HG02588 (cell line): ENCODE measurements at regions not wholly inside any gene's neighbourhood (a gene's known extent, or its start where the extent isn't known, plus 50 kb on each side); places are given as distances from the start of the nearest gene placed in this dataset.
"Not testable (repeated sequence)": the region's sequence is repeated elsewhere in the genome, so short reads cannot be mapped to it uniquely, and the experiment has no call there.

Experiments used
- ATAC-seq: cut with Tn5 transposase; IDR thresholded peaks from one replicate; pipeline ENCODE4 v1.9.1; 2021; ENCODE audit warnings: mild to moderate bottlenecking, moderate library complexity; ENCODE audit not compliant: unreplicated experiment

DNA sequence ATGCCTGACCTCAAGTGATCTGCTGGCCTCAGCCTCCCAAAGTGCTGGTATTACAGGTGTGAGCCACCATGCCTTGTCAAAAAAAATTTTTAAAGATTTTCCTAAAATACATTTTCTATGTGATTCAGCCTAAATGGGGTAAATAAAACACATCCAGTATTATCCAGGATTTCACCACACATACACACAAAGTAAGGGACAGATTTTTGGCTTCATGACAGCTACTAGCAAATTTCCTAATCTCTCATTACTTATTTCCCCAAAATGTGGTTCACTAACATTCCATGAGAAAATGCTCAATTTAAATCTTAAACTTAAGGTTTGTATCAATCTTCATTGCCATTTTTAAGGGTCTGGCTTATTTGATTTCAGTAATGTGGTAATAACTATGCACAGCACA, 348.5 kb upstream of the INTU start:
- ATAC-seq = no peak

DNA sequence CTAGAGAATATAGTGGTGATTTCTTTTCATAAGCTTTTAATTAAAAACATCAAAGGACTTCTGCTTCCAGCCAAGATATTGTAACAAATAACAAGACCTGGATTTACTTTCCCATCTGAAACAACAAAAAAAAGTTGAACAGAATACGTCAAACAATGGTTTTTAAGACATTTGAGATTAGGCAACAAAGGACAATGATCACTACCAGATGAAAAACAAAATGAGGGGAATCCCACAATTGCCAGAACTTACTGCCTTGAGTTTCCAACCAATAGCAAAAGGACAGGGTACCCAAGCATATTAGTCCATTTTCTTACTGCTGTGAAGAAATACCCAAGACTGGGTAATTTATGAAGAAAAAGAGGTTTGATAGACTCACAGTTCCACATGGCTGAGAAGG, 341.4 kb upstream of the INTU start:
- ATAC-seq = no peak

DNA sequence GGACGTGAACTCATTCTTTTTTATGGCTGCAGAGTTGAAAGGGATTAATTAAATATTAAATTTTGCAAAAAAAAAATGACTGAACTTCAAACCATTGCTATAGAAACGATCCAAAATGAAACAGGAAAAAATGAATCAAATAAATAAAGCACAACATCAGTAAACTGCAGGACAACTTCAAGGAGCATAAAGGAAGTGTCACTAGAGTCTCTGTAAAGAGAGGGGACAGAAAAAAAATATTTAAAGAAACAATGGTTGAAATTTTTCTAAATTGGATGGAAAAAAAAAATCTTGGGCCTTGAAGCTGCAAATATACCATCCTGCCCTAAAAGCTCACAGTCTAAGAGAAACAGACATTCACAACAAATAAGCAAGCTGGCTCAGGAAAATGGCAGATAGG, 339.3 kb upstream of the INTU start:
- ATAC-seq = no peak

DNA sequence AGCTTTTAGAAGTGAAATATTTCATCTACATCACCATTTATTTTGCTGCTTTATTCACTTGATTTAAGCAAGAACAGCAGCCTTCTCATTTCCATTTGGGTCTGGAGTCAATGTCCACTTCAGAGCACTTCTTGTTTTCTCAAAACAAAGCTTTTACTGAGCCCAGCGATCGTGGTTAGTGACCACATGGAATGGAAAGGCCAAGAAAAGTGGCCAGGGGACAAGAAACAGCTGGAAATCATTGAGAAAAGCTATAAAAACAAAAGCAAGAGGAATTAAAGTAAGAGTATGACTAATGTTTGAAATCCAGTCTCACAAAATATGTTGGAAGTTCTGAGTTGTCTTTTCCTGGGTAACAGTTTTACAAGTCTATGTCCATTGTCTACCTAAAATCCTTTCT, 328.4 kb upstream of the INTU start:
- ATAC-seq = no peak

DNA sequence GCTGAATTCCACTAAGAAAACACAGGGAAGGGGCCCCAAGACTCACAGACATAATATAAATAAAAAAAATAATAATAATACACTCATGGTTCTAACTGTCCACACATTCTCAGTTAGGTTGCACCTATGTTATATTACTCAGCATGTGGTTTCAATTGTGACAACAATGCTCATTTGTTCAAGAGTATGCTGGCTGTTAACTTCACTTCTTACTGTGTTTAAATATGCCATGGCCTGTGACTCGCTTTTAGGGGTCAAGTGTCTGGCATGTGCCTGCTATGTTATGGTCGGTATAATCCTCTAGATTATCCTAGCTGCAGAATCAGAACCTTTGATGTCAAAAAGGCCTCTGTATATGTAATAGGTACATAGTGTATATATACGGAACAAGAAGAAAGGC, 324.8 kb upstream of the INTU start:
- ATAC-seq = no peak

DNA sequence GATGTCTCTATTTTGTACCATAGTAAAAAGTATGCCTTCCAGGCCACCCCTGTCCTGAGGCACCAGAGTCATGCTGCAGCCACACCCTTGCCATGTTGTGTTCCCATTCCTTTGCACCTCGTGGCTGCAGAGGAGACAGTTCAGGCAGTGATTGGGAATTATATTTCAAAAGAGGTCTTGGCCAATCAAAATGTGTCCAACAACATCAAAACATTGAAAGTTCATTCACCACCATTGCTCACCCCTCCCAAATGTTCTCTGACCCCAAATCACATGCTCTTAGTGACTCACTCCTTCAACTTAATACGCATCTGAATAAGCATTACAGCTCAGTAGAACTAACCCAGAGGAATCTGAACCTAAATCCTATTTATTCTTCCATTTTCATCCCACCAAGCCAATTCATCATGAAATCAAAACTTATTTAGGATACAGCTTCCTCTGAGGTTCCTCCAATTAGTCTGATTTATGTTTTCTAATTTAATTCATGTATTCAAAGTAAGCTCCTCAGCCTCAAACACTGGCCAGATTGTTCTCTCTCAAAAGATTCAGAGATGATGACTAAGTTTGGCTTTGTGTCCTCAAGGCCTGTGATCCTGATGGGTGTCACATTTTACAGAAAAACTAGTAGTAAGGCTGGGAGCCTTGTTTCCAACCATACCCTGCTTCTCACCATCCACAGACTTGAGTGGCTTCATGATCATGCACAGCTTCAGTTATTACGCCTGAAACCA, 323.2 kb upstream of the INTU start:
- no peak for ATAC-seq

DNA sequence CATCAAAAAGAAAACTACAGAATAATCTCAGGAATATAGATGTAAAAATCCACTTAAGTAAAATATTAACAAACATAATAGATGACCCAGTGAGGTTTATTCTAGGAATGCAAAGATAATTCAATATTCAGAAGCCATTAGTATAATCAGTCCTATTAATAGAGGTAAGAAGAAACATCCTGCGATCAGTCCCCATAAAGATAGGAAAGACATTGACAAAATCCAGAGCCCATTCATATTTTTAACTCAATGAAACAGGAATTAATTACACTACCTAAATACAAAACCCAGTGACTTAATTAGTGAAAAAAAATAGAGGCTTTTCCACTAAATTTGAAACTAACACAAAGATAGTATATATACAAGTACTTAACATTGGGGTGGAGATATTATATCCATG, 321.4 kb upstream of the INTU start:
- no peak for ATAC-seq

DNA sequence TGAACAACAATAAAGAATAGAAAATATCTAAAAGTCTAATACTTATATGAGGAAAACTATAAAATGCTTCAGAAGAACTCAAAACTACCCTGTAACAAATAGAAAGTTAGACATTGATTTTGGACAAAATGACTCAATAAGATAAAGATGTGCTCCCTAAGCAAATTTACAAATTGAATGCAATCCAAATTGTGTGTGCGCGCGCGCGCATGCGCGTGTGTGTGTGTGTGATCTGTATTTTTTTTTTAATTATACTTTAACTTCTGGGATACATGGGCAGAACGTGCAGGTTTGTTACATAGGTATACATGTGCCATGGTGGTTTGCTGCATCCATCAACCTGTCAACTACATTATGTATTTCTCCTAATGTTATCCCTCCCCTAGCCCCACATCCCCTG, 320.8 kb upstream of the INTU start:
- ATAC-seq = no peak

DNA sequence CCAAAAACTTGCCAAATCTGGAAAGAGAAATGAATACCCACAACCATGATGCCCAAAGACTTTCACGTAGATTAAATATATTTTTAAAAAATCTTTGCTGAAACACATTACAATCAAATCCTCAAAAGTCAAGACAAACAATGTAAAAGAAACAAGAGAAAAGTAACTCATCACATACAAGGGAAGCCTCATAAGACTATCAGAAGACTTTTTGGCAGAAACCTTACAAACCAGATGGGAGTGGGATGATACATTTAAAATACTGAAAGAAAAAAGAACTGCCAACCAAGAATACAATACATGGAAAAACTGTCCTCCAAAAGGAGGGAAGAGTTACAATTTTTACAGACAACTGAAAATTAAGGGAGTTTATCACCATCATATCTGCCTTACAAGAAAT, 319.0 kb upstream of the INTU start:
- ATAC-seq = no peak

DNA sequence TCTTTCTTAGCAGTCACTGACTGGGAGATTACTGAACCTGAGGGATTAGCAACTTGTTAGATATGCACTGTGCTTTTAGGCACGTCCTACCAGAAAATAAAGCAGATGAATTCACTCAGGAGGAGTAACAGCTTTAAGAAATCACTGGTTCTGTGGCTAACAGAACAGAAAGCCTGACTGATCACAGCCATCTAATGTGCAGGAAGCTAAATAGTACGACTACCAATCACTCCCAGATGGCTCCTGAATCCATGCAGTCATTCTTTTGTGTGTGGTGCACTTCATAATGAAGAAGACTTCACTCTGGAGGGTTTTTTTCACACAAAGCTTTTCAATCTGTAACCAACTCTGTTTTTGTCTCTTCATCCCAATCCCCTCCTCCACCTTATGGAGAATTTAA, 305.3 kb upstream of the INTU start:
- no peak for ATAC-seq

DNA sequence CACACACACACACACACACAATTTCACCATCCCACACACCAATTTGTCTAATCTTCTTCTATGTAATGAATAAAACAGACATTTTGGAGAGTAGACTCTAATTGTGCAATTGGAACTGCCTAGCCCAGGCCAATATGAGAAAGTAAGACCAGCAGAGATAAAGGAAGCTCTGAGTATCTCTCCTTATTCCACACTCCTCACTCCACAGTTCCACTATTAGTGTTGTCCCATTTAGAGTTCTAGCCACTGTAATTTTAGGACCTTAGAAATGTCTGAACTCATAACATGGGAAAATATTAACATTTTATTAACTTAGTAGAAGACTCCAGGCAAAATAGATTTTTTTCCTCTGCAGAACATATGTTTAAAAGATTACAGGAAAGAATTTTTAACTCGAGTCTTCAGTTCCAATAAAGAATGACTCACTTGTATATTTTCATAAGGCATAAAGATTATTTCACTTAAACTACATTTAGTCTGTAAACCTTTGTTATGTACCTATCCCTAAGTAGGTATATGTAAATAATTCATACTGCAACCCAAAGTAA, 297.6 kb upstream of the INTU start:
- no peak for ATAC-seq

DNA sequence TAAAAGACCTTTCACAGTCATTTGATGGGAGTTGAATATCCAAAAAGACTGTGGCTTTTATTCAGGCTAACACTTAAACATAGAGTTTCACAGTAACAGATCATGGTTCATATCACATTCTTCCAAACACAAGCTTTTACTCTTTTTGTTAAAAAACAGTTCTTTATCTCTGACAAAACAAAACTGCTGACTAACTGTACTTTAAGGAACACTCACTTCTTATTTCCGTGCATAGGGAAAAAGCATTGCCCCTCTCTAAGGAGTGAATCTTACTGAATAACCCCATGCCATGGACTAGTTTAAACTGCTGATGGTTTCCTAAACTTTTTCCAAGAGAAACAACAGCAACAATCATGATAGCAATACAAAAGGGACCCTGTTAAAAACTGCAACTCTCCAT, 297.0 kb upstream of the INTU start:
- no peak for ATAC-seq

DNA sequence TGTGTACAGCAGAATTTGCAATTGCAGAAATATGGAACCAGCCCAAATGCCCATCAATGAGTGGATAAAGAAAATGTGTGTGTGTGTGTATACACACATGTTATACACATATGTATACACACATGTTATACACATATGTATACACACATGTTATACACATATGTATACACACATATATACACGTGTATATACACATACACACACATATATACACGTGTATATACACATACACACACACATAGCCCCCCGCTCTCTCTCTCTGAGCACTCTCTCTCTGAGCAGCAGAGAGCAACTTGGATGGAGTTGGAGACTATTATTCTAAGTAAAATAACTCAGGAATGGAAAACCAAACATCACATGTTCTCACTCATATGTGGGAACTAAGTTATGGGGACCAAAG, 289.6 kb upstream of the INTU start:
- ATAC-seq = not testable (repeated sequence)

DNA sequence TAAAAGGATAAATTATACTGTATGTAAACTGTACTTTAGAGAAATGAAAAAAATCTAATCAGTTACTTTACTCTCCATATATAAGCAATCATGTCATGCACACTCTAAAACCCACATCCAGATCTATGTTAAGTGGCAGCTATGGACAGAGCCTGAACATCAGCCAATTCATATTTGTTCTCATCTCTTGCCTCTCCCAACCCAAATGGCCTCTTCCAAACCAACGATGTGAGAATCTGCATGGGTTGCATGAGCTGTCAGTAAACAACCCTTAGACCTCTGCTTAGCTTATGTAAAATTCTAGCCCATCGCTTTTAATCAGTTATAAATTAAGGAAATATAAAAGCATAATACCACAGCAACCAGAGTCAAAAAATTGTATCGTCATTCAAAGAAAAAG, 288.7 kb upstream of the INTU start:
- no peak for ATAC-seq

DNA sequence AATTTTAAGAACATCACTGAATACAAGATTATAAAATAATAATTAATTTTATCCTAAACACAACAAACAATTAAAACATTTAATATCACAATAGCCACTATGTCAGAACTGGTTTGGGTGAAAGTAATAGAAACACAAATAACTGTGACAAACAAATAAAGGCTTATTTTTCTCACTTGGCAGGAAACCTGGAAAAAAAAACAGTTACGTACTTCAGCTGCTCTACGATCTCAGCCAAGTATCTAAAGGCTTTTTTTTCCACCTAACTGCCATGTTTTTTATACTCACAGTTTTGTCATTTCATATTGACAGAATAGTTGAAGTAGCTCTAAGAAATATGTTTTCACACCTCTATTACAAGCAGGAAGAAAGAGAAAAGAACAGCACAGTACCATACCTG, 284.8 kb upstream of the INTU start:
- no peak for ATAC-seq

DNA sequence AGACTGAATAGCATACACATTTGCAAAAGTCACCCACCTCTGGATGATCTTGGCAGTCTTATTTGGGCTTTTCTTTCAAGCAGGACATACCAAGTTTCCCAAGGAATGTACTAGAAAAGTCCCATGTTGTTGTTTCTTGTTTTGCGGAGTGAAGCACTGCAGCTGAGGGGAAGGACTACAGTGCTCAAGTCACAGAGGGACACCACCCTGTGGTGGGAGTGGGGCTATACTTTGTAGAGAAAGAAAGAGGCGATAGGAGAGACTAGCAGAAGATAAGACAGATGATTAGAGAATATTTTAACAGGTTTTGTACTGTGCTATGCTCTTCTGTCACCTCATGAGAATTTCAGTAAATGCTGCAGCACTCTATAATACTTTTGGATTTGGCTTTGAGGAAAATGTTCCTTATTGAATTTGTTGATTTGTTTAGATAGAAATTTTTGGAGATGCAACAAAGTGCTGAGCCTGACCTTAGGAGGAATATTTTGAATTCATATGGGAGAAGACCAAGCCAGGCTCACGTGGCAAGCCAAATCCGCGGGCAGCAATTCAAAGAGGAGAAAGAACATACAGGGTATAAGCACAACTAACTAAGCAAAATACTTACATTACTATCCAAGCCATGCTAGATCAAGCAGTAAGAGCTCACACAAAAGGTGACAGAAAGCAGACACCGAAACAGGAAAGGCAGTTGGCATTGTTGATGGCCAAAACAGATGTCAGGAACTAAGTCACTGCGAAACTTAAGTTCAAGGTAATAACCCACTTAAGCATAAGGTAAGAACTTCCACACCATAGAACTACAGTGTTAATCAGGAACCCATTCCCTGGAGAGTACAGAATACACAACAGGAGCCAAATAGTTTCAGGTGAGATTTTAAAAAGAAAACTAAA, 280.3 kb upstream of the INTU start:
- no peak for ATAC-seq

DNA sequence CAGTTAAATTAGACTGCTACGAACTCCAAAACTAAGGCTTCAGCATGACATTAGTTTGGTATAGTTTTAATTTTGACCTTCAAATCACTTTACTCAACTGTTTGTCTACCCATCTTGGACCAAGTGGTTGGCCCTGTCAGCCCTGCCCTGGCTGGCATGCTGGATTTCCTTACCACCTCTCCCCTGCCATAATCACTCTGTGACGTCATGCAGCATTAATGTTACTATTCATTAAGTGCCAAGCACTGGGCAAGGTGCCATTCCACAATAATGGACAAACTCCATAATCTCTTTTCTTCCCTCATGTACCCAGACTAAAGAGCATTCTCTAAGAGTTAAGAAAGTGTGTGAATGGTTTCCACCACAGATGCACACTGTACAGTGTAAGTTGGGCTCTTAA, 277.0 kb upstream of the INTU start:
- ATAC-seq = no peak

DNA sequence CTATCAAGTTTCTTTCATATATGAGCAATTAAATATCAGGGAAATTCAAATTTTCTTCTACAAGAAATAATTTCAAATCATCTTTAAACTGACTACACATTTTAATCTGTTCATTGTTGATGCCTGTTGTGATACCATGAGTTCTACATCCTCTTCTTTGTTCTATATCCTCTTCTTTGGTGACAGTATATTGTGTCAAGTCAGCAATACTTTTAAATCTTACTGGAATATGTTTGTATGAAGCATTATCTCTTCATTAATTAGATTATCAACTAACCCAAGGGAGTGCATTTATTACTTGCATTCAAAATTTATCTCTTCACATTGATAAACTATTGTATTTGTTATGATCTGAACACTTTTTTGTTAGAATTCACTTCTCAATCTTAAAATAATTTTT, 275.0 kb upstream of the INTU start:
- ATAC-seq = no peak

DNA sequence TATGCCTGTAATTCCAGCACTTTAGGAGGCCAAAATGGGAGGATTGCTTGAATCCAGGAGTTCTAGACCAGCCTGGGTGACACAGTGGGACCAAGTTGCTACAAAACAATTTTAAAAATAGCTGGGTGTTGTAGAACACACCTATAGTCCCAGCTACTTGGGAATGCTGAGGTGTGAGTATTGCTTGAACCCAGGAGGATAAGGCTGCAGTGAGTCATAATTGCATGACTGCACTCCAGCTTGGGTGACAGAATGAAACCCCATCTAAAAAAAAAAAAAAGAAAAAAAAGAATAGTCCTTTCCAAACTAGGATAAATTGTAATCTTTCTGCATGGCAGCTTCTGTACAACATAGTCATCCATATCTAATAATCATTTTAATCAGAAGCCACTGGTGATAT, 270.1 kb upstream of the INTU start:
- no peak for ATAC-seq

DNA sequence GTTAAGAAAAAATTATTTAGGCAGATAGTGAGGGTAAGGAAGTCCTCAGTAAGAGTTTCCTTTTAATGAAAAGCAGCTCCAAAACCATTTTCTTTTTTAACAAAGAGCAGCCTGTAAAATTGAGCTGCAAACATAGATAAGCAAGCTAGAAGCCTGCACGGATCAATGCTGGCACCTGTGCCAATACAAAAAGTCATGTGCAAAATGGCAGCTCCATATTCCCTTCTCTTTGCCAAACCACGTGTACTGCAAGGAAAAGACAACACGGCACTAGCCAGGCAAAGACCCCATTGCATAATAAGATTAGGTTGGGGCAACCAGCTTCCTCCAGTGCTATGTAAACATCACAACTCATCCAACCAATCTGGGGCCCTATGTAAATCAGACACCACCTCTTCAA, 268.4 kb upstream of the INTU start:
- no peak for ATAC-seq

DNA sequence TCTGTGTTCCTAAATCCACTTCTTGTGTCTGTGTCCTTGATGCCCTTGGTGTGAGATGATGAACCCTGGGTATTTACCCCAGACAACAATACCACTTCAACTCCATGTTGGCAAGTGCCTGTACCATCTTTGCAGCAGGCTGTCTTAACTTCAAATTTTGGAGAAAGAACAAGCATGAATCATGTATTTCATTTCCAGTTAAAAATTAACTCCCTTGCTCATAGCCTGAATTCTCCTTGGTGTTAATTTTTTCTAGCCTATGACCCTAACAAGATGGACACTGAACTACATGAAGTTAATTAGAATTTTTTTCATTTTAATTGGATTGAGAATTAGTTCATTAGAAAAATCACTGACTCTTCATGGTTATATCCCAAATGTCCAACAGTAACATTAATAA, 267.8 kb upstream of the INTU start:
- ATAC-seq = no peak

DNA sequence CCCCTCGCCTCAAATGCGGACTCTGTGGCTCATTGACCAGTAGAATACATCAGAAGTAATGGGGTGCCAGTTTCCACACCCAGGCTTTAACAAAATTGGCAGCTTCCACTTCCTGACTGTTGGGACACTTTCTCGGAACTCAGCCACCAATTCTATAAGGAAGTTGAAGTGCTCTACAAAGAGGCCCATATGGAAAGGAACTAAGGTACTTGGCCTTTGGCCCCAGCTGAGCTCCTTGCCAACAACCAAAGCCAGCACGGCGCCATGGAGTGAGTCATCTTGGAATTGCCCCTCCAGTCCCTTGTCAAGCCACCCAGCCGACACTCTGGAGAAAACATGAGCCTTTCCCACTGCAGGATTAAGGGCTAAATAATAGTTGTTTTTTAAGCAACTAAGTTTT, 262.2 kb upstream of the INTU start:
- ATAC-seq = no peak
